ENCODE measurements at regions not wholly inside any gene's neighbourhood (a gene's known extent, or its start where the extent isn't known, plus 50 kb on each side); places are given as distances from the start of the nearest gene placed in this dataset.

DNA sequence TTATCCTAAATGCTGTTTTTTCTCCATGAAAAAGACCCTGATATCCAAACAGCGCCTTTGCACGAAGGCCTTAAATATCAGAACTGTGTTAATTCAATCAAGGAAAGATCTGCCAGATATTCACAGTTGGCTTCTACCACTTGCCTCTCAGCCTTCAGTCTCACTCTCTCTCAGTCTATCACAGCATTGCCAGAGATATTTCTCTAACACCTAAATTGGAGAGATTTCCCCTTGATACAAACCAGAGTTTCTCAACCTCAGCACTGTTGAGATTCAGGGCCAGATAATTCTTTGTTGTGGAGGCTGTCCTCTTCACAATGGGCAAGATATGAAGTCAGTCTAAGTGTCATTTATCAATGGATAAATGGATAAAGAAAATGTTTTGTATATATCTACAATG, 454.1 kb upstream of the MAF start:
- Histone ChIP-seq H2AFZ (ENCODE audit: low read depth, low read length) (no peak overlapping the region), H3K9me3 (replicated peaks; ENCODE audit: control insufficient read depth, insufficient read depth, low read length) (no peaks in the 10 kb centered on the region), H3K9me1 (replicated peaks; ENCODE audit: control insufficient read depth, extremely low read depth, insufficient read depth, low read length) (no peaks in the 10 kb centered on the region), H3K4me3 (replicated peaks in 1 of 3; ENCODE audit: insufficient read depth in 1 of 3, low read depth in 1 of 3, low read length in 3 of 3) (no peak overlapping the region), H4K20me1 (replicated peaks; ENCODE audit: control insufficient read depth, extremely low read depth, insufficient read depth, low read length) (no peaks in the 10 kb centered on the region), H3K27ac (ENCODE audit: insufficient read depth, low read depth, low read length) (no peak overlapping the region), H3K36me3 (ENCODE audit: control insufficient read depth in 2 of 2, extremely low read depth in 1 of 2, insufficient read depth in 2 of 2, low read length in 2 of 2) (no peaks in the 10 kb centered on the region), H3K4me2 (ENCODE audit: insufficient read depth, low read length) (no peak overlapping the region), H3K27me3 (ENCODE audit: control insufficient read depth in 2 of 2, insufficient read depth in 2 of 2, low read length in 2 of 2) (no peaks in the 10 kb centered on the region), H3K4me1 (ENCODE audit: control insufficient read depth, extremely low read depth, insufficient read depth, low read length) (no peaks in the 10 kb centered on the region), H3K79me2 (ENCODE audit: control insufficient read depth, insufficient read depth, low read length) (no peaks in the 10 kb centered on the region), H3K9ac (replicated peaks; ENCODE audit: extremely low read depth, insufficient read depth, low read length) (no peak overlapping the region)
- DNase-seq (ENCODE audit: low read depth, low spot score): no peak
- POLR2A ChIA-PET: no interaction called here
- FAIRE-seq: no peak
- BruUV-seq (replicated peaks): no TSS peak
- dilution Hi-C loops (cut with MboI; ENCODE audit: extremely low pct_ligation_motif_present, low sequenced_read_pairs): no loop called here
- intact Hi-C loops (cut with micrococcal nuclease): no loop called here
- CTCF ChIA-PET: no interaction called here
- no peak for TF ChIP-seq JUN (IDR thresholded peaks at IDR 0.05; ENCODE audit: borderline replicate concordance, insufficient read depth, insufficient read length, low read depth)
- TF ChIP-seq MAX (IDR thresholded peaks at IDR 0.05; ENCODE audit: insufficient read depth, insufficient read length): no peak
- TF ChIP-seq FOS (IDR thresholded peaks at IDR 0.05; ENCODE audit: borderline replicate concordance, insufficient read depth, low read length): no peak
- TF ChIP-seq POLR2A (IDR thresholded peaks at IDR 0.05; ENCODE audit: low read depth, low read length): no peak
- no peak for TF ChIP-seq POLR2AphosphoS5 (IDR thresholded peaks at IDR 0.05; ENCODE audit: insufficient read depth, low read depth, low read length)
- no peak for TF ChIP-seq EZH2 (IDR thresholded peaks at IDR 0.05; ENCODE audit: borderline replicate concordance, low read depth, low read length, severe bottlenecking)
- TF ChIP-seq MYC (IDR thresholded peaks at IDR 0.05; ENCODE audit: low read depth, low read length): no peak
- no peak for TF ChIP-seq CTCF (IDR thresholded peaks at IDR 0.05; ENCODE audit: extremely low read depth in 1 of 2, insufficient read depth in 1 of 2, low read depth in 1 of 2, low read length in 2 of 2)
- no peak for TF ChIP-seq GATA2 (IDR thresholded peaks at IDR 0.05; ENCODE audit: insufficient read depth, insufficient read length, low read depth, low read length)

All from endothelial cell of umbilical vein (primary cell).